HG03439 (cell line): ENCODE measurements at regions not wholly inside any gene's neighbourhood (a gene's known extent, or its start where the extent isn't known, plus 50 kb on each side); places are given as distances from the start of the nearest gene placed in this dataset.
A peak's percentile ranks its signal among the peaks of the same experiment; 100 is the strongest.

ENCODE experiments used
- ATAC-seq: cut with Tn5 transposase; IDR thresholded peaks from one replicate; pipeline ENCODE4 v1.9.1; 2021; ENCODE audit warnings: mild to moderate bottlenecking, moderate library complexity; ENCODE audit not compliant: unreplicated experiment

DNA sequence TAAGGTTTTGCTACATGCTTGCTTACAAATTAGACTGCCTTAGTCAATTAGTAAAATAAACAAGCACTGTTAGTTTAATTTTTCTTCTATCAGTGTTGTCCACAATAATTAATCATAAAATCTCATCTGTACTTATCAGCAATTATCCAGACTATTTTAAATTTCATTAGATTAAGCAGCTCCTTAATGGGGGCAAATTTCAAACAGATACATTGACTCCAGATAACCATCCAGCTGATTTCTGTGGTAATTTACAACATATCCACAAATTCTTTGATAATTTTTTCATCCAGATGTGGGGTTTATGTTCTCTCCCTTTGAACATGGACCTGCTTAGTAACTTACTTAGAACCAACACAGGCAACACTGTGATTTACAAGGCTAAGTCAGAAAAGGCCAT, 170.4 kb upstream of the CWC22 start:
- ATAC-seq = no peak

- no peak for ATAC-seq
Observed at GRCh38 chr2:180175736-180176135, 168.6 kb upstream of the CWC22 start.

- no peak for ATAC-seq
Observed at GRCh38 chr2:180174580-180174979, 167.5 kb upstream of the CWC22 start.

GRCh38 chr2:180169474-180169873, 162.4 kb upstream of the CWC22 start:
- ATAC-seq = no peak

DNA sequence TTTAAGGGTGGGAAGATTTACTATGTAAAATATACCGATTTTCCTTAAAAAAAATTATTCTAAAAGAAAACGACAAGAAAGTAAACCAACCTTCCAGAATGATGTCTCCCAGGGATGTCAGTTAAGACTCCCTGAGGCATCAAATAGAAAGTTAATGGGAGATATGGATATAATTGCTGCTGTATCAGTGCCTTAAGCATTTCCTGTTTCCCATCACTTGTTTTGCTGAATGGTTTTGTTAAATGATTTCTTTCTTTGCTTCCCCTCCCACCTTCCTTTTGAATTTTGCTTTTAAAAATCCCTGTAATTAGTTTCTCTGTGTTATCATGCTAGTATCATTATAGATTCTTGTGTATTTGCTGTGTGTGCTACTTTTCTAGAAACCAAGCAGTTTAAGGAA, 154.3 kb upstream of the CWC22 start:
- ATAC-seq = no peak

DNA sequence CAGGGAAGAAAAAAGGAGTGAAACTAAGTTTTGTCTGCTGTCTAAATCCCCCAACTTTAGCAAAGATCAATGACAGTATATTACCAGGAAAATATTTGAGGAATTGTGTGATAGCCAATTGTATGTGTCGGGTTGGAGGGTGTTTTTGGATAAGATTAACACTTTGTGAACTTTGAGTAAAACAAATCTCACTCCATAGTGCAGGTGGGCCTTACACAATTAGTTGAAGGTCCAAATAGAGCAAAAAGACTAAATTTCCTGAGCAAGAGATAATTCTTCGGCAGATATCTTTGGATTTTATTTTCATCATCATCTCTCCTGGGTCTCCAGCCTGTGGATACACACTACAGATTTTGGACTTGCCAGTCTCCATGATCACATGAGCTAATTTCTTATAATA, 152.8 kb upstream of the CWC22 start:
- ATAC-seq = no peak

GRCh38 chr2:180158961-180159360, 151.9 kb upstream of the CWC22 start:
- no peak for ATAC-seq

- ATAC-seq = no peak
Observed at GRCh38 chr2:180156651-180157050, 149.6 kb upstream of the CWC22 start.

DNA sequence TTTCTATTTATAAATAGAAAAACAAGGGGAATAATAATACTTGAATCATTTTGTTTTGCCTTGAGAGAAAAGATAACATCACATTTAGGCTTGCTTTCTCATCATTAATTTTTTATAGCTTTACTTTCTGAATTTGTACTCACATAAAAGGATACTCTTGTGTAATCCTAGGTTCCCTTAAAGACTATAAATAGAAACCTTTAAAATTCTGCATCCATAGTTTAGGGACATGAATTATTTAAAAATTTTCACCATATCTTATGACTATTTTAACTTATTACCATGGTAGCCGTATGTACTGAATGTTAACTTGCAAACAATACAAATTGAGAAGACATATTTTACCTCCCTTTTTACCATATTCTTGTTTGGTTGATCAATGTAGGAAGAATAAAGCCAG, 143.5 kb upstream of the CWC22 start:
- no peak for ATAC-seq

DNA sequence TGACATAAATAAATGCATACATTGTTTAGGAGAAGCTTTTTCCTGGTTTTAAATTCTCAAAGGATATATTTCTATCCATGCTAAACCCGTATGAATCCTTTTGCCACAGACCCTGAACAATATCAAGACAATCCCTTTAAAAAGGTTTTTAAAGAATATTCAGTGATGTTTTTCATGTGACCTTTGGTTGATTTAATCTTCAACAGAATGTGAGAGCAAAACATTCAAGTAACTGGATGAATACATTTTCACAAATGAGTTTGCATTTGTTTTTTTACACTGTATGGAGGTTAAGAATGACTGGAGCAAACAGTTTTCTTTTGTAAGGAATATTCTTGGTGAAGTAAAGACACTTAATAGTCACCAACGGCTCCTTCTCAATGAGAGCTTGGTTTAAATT, 139.4 kb upstream of the CWC22 start:
- ATAC-seq = no peak

DNA sequence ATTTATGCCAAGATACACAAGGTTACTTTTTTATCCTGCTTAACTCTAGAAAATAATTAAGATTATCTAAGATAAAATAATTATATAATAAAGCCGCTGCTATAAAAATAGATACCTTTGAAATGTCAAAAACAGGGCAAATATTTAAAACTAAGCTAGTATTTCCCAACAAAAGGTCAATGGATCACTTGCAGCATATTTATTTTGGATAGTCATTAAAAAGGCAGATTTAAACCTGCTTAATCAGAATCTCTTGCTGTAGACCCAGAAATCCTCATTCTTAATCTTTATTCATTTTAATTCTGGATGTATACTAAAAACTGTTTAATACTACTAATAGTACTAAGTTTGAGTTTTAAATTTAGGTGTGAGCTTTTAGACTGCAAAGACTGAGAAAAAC, 139.0 kb upstream of the CWC22 start:
- ATAC-seq = no peak

DNA sequence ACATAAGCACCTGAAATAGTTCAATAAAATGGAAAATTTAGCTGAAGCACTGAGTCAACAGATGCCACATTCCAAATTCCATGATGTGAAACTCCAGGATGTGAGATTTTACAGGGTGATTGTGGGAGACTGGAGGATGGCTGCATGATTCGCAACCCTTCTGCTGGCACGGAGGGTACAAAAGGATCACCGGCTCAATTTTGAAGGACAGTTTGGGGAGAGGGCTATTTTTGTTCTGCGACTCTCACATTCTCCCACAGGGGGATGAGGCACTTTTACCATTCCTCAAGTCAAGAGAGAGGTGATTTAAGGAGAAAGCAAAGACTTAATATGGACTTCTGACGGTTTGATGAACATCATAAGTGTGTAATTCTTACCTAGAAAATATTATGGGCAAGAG, 138.1 kb upstream of the CWC22 start:
- ATAC-seq = no peak

DNA sequence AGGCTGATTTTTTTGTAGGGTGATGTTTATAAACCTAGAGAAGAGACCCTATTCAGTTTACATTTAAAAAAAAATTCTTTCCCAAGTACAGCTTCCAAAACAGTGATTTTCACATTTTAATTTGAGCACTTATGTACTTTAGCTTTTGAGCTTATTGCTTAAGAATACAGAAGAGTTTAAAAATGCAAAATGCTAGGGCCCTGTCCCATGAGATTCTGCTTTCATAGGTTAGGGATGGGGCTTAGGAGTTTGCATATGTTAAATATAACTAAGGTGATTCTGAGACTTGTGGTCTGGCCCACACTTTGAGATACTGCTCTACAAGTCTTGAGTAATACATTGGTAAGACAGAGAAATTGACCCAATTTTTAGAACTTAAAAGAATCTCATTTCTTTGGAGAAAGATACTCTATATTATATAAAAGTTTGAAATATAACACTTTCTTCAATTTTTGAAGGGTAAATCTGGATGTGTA, 137.3 kb upstream of the CWC22 start:
- ATAC-seq = no peak

DNA sequence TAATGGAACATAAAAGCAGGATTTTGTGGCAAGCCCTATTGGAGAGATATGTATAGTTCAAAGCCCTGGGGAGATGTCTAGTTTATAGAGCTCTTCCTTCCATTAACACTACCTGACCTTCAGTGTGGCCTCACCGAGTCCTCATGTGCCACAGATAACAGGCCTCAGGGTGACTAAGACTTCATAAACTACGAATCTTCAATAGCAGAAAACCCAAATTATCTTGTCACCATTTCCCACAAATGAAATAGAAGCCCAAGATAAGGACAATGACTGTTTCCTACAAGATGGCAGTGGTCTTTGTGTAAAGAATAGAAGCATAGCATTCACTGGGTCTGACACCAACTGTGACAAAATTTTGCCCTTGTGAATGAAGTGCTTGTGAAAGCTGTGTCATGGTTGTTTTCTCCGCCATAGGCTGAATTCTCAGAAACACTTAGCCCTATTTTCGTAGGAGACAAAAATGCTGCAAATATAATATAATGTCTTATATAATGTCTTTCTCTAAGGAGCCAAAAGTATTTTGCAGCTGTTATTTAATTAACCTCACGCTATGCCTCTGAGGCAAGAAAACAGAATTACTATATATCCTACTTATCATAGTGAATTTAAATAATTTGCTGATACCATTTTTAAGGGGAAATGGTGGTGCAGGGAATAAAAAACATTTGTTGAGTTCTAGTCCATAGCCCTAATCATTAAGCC, 136.7 kb upstream of the CWC22 start:
- ATAC-seq = no peak

GRCh38 chr2:180141600-180141999, 134.5 kb upstream of the CWC22 start:
- ATAC-seq = no peak

GRCh38 chr2:180133736-180134135, 126.6 kb upstream of the CWC22 start:
- ATAC-seq = no peak

- no peak for ATAC-seq
Observed at GRCh38 chr2:180130403-180130802, 123.3 kb upstream of the CWC22 start.

GRCh38 chr2:180128861-180129260, 121.8 kb upstream of the CWC22 start:
- no peak for ATAC-seq

DNA sequence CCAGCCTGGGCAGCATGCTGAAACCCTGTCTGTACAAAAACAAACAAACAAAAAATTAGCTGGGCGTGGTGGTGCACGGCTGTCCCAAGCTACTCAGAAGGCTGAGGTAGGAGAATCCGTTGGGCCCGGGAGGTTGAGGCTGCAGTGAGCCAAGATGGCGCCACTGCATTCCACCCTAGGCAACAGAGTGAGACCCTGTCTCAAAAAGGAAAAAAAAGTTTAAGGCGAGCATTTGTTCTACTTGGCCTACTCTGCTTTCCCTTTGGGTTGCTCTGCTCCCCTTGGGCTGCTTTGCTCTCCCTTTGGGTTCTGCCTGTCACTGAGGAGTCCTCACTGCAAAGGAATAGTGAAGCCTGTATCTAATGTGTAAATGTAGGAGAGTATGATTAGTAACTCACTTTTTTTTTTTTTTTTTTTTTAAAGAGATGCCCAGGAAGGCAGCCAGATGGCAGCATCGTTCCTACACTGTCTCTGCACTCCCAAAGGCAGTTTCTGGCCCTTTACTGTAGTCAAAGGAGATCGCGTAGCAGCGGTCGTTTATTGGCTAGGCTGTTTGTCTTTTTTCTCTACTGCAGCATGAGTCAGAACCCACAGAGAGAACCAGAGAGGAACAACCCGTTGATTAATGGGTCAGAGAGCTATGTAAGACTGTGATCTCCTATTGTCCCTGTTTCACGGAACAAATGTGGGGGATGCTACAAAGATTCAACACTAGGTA, 118.3 kb upstream of the CWC22 start:
- ATAC-seq = peak; percentile 80

DNA sequence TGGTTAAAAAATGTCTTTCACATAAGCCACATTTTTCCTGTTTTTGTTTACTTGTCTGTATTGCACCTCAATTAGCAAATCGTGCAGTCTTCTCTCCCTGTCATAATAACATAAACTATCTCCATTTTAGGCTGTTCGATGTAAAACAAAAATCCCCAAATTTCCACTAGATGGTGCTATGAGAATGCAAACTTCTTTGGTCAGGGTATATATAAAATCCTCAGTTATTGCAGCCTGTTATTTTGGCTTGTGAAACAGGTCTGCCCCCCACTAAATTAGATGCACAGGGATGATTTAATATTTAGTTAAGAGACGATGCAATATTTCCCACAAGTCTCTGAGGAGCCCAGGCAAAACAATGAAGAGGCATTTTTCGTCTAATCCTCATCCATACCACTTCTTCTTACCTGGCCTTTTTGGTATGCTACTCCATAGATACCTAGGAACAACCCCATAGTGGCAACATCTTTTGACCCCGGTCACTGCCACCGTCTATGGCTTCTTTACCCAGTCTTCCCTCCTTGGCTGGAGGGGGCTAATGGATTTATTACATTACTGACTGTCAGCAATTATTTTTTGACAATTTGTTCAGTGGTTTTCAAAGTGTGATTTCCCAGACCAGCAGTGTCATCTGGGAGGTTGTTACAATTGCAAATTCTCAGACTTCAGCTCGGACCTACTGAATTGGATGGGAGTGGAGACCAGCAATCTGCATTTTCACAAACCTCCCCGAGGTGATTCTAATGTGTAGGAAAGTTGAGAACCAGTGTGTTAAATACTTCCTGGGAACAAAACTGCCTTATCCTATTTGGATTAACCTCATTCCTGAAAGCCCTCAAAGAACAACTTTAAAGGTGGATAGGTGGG, 117.4 kb upstream of the CWC22 start:
- peak; percentile 53 for ATAC-seq

- ATAC-seq = no peak
Observed at GRCh38 chr2:180122874-180123273, 115.8 kb upstream of the CWC22 start.

- no peak for ATAC-seq
Observed at GRCh38 chr2:180115675-180116074, 108.6 kb upstream of the CWC22 start.
